NCI-H128 (cell line): ENCODE measurements at regions not wholly inside any gene's neighbourhood (a gene's known extent, or its start where the extent isn't known, plus 50 kb on each side); places are given as distances from the start of the nearest gene placed in this dataset.

Experiments
- DNase-seq: peaks from one replicate; lab custom pipeline; 2025; ENCODE audit not compliant: unreplicated experiment; lab: John Stamatoyannopoulos, UW

- DNase-seq: no peak
Observed at GRCh38 chr2:120496759-120497158, 150.8 kb downstream of the INHBB start.

- no peak for DNase-seq
Observed at GRCh38 chr2:120497261-120497977, 151.5 kb downstream of the INHBB start.

DNA sequence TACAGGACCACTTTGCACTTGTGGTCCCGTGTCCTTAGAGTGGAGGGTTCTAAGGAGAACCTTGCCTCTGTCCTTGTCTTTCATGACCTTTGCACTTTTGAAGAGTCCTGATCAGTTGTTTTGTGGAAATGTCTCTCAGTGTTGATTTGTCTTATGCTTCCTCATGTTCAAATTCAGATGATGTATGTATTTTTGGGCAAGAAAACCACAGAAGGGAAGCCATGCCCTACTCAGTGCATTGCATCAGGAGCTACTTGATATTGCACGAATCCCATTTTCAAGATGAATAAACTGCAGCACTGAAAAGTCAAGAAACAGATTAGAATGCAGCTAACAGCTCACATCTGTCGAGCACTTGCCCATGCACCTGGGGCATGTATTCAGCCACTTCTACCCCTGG lies 152.2 kb downstream of the INHBB start:
- DNase-seq: no peak

GRCh38 chr2:120498576-120499394 lies 152.8 kb downstream of the INHBB start:
- no peak for DNase-seq

GRCh38 chr2:120499784-120500495 lies 154.0 kb downstream of the INHBB start:
- no peak for DNase-seq

GRCh38 chr2:120501591-120501990 lies 155.7 kb downstream of the INHBB start:
- no peak for DNase-seq

DNA sequence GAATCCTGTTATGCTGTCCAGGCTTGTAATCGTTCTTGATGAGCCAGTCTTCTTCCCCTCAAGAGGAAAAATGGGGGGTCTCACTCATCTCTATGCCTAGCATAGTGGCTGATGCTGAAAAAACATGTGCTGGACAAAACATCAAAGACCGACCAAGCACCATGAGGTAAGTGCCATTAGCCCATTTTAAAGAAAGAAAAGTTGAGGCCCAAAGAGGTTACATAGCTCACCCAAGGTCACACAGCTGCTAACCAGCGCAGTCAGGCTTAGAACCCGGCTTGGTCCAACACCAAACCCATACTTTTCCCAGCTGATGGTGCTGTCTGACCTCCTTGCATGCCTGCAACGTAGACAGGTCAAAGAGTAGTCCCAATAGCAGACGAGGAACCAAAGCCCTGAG lies 156.4 kb downstream of the INHBB start:
- DNase-seq: no peak

GRCh38 chr2:120502761-120503160 lies 156.8 kb downstream of the INHBB start:
- no peak for DNase-seq

DNA sequence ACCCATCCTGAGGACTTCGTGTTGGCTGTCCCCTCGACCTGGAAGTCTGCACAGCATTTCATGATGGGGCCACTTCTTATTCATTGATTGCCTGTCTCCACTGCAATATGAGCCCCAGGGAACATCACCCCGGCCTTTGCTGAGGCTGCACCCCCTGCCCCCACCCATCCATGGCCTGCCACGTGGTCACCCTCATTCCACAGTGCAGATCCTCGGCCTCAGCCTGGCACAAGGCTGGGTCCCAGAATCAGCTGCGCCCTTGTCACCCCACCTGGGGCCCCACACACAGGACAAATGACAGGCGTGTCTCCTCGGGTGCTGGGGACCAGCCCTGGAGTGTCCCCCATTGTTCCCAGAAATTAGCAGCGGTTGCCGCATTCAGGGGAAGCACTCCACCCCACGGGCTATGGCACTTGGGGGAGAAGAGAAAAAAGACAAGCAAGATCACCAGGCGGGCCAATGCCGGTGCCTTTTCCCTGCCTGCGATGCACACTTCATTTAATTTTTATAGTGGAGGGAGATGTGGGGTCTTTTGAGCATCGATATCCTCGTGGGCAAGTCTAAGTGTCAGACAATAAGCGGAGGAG lies 157.4 kb downstream of the INHBB start:
- DNase-seq: no peak

- no peak for DNase-seq
Observed at GRCh38 chr2:120503793-120504571, 158.0 kb downstream of the INHBB start.

GRCh38 chr2:120504936-120505705 lies 159.2 kb downstream of the INHBB start:
- DNase-seq: no peak

GRCh38 chr2:120508567-120509041 lies 162.7 kb downstream of the INHBB start:
- no peak for DNase-seq

DNA sequence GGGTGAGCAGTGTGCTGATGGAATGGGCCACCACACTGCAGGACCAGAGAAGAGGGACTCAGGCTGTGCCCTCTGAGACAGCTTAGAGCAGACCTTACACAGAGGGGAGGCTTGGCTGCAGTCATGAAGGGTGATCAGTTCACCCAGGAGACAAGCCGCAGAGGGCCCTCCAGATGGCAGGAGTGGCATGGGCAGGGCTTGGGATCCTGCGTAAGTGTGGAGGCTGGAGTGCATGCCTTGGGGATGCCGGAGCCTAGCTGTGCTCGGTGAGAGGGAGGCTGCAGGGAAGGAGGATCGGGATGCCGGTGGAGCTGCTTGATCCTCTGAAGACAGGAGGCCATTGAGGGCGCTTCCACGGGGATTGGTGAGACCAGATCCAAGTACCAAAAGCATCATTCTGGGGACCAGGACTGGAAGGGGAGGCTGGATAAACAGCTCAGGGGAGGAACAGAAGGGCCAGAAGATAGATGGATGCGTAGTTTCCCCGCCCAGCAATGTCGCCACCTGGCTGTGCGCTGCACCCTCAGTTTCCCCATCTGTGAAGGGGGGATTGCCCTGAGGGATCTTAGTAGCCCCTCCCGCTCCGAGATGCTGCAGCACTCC lies 163.4 kb downstream of the INHBB start:
- no peak for DNase-seq

DNA sequence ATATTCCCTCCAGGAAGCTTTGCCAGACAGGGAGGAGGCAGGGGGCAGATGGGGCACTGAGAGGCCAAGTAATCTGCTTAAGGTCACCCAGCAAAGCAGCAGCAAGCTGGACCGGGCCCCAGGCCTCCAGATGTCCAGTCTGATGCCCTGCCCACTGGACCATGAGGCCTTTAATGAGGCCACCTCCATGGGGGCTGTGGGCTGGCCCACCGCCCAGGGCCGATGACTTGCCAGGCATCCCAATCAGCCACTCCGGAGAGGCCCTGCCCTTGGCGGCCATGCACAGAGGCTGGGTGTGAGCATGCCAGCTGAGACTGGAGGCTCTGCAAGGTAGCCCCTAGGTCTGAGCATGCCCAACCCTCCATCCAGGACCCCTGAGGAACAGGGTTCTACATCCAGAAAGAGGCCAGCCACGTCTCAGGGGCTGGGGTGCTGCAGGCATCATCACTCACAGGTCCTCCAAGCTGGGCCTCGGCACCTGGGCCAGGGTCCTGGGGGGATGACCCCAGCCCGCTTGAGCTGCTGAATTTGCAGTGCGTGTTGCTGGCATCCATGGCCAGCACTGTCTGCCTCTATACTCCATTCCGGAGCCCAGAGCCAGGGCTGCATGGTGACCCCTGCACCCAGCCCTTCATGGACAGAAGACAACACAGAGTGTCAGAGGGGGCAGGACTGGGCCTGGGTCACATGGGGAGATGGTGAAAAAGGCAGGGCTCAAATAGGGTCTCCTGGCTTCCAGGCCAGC lies 164.2 kb downstream of the INHBB start:
- DNase-seq: no peak

- no peak for DNase-seq
Observed at GRCh38 chr2:120510751-120511395, 164.9 kb downstream of the INHBB start.

- DNase-seq: no peak
Observed at GRCh38 chr2:120511536-120511935, 165.6 kb downstream of the INHBB start.

DNA sequence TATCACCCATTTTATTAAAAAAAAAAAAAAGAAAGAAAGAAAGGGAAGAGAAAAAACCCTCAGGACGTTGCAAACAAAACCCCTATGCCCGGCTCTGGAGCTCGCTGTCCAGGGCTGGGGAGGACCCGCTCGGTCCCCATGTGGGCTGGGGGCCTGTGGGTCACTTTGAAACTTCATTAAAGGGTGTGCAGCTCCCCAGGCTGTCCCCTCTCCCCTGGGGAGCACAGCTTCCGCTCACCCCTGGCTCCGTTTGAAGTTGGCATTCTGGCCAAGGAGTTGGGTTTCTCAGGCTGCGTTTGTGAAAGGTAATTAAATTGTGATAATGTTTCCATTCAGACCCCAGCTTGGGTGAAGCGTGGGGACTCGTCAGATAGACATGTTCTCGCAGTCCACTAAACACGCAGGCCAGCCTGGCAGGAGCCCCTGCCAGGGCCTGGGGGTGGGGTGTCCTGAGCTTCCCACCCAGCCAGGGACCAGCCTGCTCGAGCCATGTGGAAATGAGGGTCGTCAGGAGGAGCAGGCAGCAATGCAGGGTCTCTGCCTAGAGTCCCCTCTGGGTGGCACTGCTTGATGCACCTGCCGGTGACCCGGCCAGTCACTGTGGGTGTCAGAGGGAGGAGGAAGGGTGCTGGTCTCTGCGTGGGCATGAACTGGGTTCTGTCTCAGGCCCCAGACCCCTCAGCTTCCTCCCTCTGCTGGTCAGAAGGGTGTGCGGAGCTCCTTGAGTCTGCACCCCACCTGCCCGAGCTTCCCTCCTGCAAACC lies 166.2 kb downstream of the INHBB start:
- DNase-seq: no peak
